DOHH2 (cell line): ENCODE measurements at regions not wholly inside any gene's neighbourhood (a gene's known extent, or its start where the extent isn't known, plus 50 kb on each side); places are given as distances from the start of the nearest gene placed in this dataset.

Experiments used
- H3F3A ChIP-seq: fragments of 200-600 bp; sonication (generic), shearing (Covaris generic); 2 replicates; pipeline ENCODE4 v1.6.0; 2016; ENCODE audit warnings: antibody characterized with exemption, mild to moderate bottlenecking; ENCODE audit not compliant: control insufficient read depth, insufficient read depth
- H3K27ac ChIP-seq: fragments of 200-600 bp; sonication (generic); 2 replicates; pipeline ENCODE4 v1.5.1; 2014; ENCODE audit warnings: low read depth, mild to moderate bottlenecking, low read length, moderate library complexity
- H3K27me3 ChIP-seq: fragments of 200-600 bp; sonication (generic); 2 replicates; pipeline ENCODE4 v1.6.1; 2014; ENCODE audit warnings: mild to moderate bottlenecking, low read length, mixed read lengths; ENCODE audit not compliant: control insufficient read depth
- H3K36me3 ChIP-seq: fragments of 200-600 bp; sonication (generic); 2 replicates; pipeline ENCODE4 v1.6.1; 2014; ENCODE audit warnings: mild to moderate bottlenecking, low read length, moderate library complexity, mixed read lengths; ENCODE audit not compliant: control insufficient read depth
- H3K4me1 ChIP-seq: fragments of 200-600 bp; sonication (generic); 2 replicates; pipeline ENCODE4 v1.6.1; 2014; ENCODE audit warnings: mild to moderate bottlenecking, low read length, mixed read lengths; ENCODE audit not compliant: control insufficient read depth
- H3K4me2 ChIP-seq: fragments of 200-600 bp; sonication (generic); 2 replicates; pipeline ENCODE4 v1.6.0; 2014; ENCODE audit warnings: mild to moderate bottlenecking, low read length, moderate library complexity
- H3K4me3 ChIP-seq: fragments of 200-600 bp; sonication (generic); 2 replicates; pipeline ENCODE4 v1.5.1; 2014; ENCODE audit warnings: mild to moderate bottlenecking, low read length, mixed read lengths
- H3K79me2 ChIP-seq: fragments of 200-600 bp; sonication (generic); 2 replicates; pipeline ENCODE4 v1.6.1; 2014; ENCODE audit warnings: mild to moderate bottlenecking, low read length, mixed read lengths; ENCODE audit not compliant: control insufficient read depth
- H3K9me2 ChIP-seq: fragments of 200-600 bp; sonication (generic); replicated peaks from 2 replicates; pipeline ENCODE4 v1.6.1; 2014; ENCODE audit warnings: mild to moderate bottlenecking, low read length, mixed read lengths; ENCODE audit not compliant: control insufficient read depth
- H3K9me3 ChIP-seq: fragments of 200-600 bp; sonication (generic); 2 replicates; pipeline ENCODE4 v1.6.1; 2014; ENCODE audit warnings: antibody characterized with exemption, low read length, mixed read lengths; ENCODE audit not compliant: control insufficient read depth, insufficient read depth
- H4K20me1 ChIP-seq: fragments of 200-600 bp; sonication (generic); 2 replicates; pipeline ENCODE4 v1.6.0; 2014; ENCODE audit warnings: low read depth, mild to moderate bottlenecking, antibody characterized with exemption, low read length, moderate library complexity; ENCODE audit not compliant: control insufficient read depth, insufficient read depth
- EZH2phosphoT487 ChIP-seq: fragments of 200-600 bp; sonication (generic); IDR thresholded peaks from 2 replicates; pipeline ENCODE4 v1.6.1; 2017; ENCODE audit warnings: borderline replicate concordance, mild to moderate bottlenecking, antibody characterized with exemption, low read length, moderate library complexity, mixed read lengths
- TF ChIP-seq, protein P1 (sequence below): fragments of 200-600 bp; sonication (generic); IDR thresholded peaks from one replicate; pipeline ENCODE4 v1.5.1; 2014; ENCODE audit warnings: antibody characterized with exemption, mild to moderate bottlenecking, low read depth, low read length; ENCODE audit not compliant: poor library complexity, severe bottlenecking

DNA sequence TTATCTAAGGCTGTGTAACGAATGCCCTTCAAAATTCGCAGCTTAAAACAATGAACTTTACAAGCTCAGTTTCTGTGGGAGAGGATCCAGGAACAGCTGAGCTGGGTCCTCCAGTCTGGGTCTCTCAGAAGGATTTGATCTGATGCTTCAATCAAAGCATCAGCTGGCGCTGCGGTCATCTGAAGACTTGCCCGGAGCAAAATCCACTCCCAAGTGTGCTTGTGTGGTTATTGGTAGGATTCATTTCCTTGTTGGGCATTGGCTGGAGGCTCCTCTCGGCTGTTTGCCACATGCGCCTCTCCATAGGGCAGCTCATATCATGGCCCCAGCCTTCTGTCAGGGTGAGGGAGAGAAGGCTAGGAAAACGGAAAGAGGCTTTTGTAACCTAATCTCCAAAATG is 269.3 kb upstream of the CHD6 start:
- H3K4me3 ChIP-seq, result no peak overlapping the region
- no peaks in the 10 kb centered on the region for H4K20me1 ChIP-seq
- H3K4me2 ChIP-seq, result no peak overlapping the region
- no peaks in the 10 kb centered on the region for H3K9me3 ChIP-seq
- peaks cover 2% of the 10 kb centered on the region; the same call in 1 of the 2 replicates for H3K27me3 ChIP-seq
- H3F3A ChIP-seq, result no peaks in the 10 kb centered on the region
- no peak overlapping the region for H3K27ac ChIP-seq
- no peaks in the 10 kb centered on the region for H3K79me2 ChIP-seq
- TF ChIP-seq EZH2phosphoT487, result no peak
- no peaks in the 10 kb centered on the region for H3K36me3 ChIP-seq
- no peaks in the 10 kb centered on the region for H3K9me2 ChIP-seq
- H3K4me1 ChIP-seq, result no peaks in the 10 kb centered on the region

DNA sequence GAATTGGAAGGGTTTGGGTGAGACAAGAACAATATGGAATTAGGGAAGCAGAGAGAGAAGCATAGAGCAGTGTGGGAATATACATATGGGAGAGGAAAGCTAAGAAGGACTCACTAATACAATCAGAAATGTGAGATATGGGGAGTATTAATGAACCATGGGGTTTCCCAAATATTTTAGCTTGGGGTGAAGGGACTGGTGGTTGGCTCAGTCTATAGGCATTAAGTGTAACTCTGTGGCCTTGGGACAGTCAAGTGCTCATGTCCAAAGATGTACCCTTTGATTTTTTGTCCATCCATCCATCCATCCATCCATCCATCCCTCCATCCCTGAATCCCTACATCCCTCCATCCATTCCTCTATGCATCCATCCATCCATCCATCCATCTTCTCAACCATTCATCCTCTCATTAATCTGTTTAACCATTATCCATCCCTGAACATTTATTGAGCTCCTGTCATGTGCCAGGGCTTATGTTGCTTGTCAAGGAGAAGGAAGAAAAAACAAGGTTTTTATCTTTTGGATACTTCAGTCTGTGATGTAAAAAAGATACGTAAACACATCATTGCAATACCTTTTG is 263.4 kb upstream of the CHD6 start:
- H3K4me2 ChIP-seq, result no peak overlapping the region
- no peaks in the 10 kb centered on the region for H3K36me3 ChIP-seq
- H4K20me1 ChIP-seq, result no peaks in the 10 kb centered on the region
- H3K4me1 ChIP-seq, result no peaks in the 10 kb centered on the region
- H3K9me2 ChIP-seq, result no peaks in the 10 kb centered on the region
- H3K9me3 ChIP-seq, result no peaks in the 10 kb centered on the region
- H3K4me3 ChIP-seq, result no peak overlapping the region
- no peaks in the 10 kb centered on the region for H3F3A ChIP-seq
- no peaks in the 10 kb centered on the region for H3K79me2 ChIP-seq
- peaks cover 2% of the 10 kb centered on the region; the same call in 1 of the 2 replicates for H3K27me3 ChIP-seq
- no peak overlapping the region for H3K27ac ChIP-seq
- TF ChIP-seq, protein P1, sequence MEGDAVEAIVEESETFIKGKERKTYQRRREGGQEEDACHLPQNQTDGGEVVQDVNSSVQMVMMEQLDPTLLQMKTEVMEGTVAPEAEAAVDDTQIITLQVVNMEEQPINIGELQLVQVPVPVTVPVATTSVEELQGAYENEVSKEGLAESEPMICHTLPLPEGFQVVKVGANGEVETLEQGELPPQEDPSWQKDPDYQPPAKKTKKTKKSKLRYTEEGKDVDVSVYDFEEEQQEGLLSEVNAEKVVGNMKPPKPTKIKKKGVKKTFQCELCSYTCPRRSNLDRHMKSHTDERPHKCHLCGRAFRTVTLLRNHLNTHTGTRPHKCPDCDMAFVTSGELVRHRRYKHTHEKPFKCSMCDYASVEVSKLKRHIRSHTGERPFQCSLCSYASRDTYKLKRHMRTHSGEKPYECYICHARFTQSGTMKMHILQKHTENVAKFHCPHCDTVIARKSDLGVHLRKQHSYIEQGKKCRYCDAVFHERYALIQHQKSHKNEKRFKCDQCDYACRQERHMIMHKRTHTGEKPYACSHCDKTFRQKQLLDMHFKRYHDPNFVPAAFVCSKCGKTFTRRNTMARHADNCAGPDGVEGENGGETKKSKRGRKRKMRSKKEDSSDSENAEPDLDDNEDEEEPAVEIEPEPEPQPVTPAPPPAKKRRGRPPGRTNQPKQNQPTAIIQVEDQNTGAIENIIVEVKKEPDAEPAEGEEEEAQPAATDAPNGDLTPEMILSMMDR, result no peak

DNA sequence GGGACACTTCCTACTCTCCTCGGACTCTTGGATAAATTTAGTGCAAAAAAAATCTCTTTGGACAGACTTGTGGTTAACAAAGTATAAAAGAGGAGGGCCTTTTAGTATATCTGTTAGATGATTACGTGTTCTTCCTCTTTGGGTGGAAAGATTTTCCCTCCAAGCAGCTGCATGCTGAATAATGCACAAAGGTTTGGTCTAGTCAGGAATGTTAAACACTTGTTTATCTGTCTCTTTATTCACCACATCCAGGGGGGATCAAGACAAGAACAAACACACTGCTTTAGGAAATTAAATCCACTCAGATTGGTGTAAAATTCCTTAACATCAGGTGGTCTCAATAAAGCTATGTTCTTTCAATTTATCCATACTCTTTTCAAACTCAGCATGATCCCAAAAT is 260.9 kb upstream of the CHD6 start:
- TF ChIP-seq, protein P1, result no peak
- TF ChIP-seq EZH2phosphoT487, result no peak

DNA sequence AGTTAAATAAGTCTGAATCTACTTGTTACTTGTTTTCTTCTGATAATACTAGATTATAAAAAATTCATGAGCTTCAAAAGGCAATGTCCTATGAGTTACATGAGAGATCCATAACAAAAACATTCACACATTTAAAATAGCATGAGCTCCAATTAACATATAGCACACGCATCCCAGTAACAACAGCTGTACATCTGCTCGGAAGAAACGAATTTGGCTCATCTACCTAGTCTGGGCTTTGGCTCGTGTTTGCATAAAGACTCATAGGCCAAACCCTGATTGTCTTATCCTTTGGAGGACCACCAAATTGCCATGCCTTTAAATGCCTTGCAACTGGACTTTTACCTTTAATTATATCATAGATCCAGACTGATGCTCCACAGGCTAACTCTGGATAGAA is 259.7 kb upstream of the CHD6 start:
- H3K27me3 ChIP-seq, result no peaks in the 10 kb centered on the region; the same call in 1 of the 2 replicates
- no peak for TF ChIP-seq EZH2phosphoT487
- TF ChIP-seq, protein P1, result no peak
- H3F3A ChIP-seq, result no peaks in the 10 kb centered on the region
- H3K79me2 ChIP-seq, result no peaks in the 10 kb centered on the region
- no peaks in the 10 kb centered on the region for H3K36me3 ChIP-seq
- H3K9me2 ChIP-seq, result no peaks in the 10 kb centered on the region
- no peaks in the 10 kb centered on the region for H4K20me1 ChIP-seq
- H3K4me3 ChIP-seq, result no peak overlapping the region
- H3K4me2 ChIP-seq, result no peak overlapping the region
- H3K27ac ChIP-seq, result no peak overlapping the region
- no peaks in the 10 kb centered on the region for H3K9me3 ChIP-seq
- H3K4me1 ChIP-seq, result no peaks in the 10 kb centered on the region

More for the DNA sequence above, 260.9 kb upstream of the CHD6 start:
- Histone ChIP-seq H3K4me3 (no peak overlapping the region), H3K4me1 (no peaks in the 10 kb centered on the region), H3K27me3 (peaks cover 2% of the 10 kb centered on the region; the same call in 1 of the 2 replicates), H4K20me1 (no peaks in the 10 kb centered on the region), H3K36me3 (no peaks in the 10 kb centered on the region), H3K27ac (no peak overlapping the region), H3K4me2 (no peak overlapping the region), H3K9me3 (no peaks in the 10 kb centered on the region), H3F3A (no peaks in the 10 kb centered on the region), H3K9me2 (no peaks in the 10 kb centered on the region), H3K79me2 (no peaks in the 10 kb centered on the region)
